HG03378 (cell line): ENCODE measurements at regions not wholly inside any gene's neighbourhood (a gene's known extent, or its start where the extent isn't known, plus 50 kb on each side); places are given as distances from the start of the nearest gene placed in this dataset.

Experiments used
- ATAC-seq: cut with Tn5 transposase; IDR thresholded peaks from one replicate; pipeline ENCODE4 v1.9.1; 2021; ENCODE audit warnings: mild to moderate bottlenecking, moderate library complexity; ENCODE audit not compliant: unreplicated experiment

DNA sequence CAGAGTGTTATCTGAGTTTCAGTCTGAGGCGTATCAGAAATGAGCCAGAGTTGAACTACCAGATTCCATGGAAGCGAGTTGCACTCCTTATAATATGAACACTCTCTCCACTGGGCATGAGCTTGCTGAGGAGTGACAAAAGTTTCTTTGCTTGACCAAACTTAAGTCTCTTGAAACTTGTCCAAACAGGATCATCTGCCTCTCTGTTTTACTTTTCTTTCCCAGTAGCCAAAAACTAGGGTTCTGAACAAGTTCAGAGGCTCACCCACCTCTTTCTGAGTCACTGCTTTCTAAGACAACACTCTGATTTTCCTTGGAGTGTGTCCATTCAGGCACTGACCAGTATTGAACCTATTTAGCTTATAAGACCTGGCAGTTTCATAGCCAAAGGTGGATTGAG is 233.2 kb upstream of the TCF4 start:
- no peak for ATAC-seq

DNA sequence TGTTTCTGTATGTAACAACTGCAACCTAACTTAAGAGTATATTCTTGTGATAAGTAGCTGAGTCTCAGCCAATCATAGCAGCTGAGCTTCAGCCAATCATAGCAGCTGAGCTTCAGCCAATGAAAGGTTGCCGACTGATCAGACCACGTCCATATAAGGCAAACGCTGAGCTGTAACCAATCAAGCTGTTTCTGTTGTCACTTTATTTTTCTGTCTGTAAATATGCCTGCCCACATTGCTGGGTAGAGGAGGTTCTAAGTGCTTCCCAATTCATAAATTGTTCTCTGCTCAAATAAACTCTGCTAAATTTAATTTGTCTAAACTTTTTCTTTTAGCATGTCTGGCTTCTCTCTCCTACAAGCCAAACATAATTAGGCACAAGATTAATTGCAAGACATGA is 231.5 kb upstream of the TCF4 start:
- ATAC-seq: no peak

DNA sequence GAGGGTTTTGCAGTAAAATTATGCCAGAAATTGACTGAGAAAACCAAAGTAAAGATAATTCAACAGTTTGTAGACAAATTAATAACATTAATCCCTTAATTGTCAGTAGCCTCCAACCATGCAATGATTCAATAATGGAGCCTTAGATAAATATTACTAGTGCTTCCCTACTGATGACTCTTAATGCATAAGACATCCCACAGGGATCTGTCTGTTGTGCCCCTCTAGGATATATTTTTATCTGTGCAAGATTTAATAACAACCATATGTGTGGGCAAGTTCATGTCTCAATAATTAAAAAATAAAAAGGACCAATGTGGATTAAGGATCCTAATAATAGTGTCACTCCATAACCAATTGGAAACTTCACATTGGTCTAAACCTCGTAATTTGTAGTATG is 230.3 kb upstream of the TCF4 start:
- no peak for ATAC-seq

DNA sequence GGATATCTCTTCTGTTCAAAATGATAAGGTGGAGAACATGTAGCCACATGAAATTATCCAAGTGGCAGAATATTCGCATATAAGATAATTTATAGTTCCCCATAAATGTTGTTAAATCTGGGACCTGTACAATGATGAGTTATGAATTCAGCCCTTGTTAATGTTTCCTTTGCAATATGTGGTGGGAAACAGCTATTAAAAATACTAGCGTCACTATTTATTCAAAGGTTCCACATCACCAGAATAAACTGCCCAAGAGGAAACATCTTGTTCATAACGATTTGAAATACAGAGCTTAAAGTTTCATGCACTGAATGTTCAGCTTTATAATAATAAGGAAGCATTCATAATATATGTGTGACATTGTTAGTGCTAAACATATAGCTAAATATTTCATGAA is 223.9 kb upstream of the TCF4 start:
- no peak for ATAC-seq

DNA sequence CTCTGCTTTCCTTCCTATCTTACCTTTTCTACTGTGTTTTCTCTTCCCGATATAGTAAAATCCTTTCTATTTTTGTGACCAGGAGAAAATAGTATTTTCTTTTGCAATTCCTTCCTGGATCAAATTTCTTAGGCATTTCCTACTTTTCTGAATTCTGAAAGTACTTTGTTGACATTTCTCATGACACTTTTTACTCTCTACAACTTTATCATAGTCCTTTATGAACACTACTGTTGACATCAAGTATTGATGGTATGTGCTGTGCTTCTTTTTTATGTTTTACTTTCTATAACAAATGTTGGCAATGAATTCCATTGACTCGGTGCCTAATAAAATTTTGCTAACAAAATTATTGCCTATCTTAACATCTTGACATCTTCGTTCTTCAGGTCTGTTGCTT is 217.7 kb upstream of the TCF4 start:
- ATAC-seq: no peak

DNA sequence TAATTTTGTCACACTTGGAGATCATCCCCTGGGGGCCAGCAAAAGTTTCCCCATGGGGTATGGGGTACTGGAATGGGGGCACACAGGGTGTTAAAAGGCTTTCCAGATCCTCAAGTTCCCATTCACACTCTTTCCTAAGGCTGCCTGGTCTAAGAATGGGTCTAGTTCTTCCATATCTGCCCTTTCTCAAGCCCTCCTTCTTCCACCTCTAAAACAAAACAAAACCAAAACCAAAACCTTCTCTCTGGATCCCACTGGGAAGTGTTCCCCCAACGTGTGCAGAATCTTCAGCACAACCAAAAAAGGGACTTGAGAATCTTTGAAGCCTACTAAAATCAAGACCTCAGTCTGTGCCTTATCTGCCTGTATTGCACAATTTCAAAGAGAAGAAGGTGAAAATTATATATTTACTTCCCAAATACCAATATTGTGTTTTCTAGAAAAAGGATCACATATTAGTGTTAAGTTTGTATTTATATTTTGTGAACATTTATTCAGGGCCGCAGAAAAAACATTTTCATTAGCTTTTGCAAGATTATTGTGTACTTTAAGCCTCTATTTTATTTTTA is 207.2 kb upstream of the TCF4 start:
- no peak for ATAC-seq

DNA sequence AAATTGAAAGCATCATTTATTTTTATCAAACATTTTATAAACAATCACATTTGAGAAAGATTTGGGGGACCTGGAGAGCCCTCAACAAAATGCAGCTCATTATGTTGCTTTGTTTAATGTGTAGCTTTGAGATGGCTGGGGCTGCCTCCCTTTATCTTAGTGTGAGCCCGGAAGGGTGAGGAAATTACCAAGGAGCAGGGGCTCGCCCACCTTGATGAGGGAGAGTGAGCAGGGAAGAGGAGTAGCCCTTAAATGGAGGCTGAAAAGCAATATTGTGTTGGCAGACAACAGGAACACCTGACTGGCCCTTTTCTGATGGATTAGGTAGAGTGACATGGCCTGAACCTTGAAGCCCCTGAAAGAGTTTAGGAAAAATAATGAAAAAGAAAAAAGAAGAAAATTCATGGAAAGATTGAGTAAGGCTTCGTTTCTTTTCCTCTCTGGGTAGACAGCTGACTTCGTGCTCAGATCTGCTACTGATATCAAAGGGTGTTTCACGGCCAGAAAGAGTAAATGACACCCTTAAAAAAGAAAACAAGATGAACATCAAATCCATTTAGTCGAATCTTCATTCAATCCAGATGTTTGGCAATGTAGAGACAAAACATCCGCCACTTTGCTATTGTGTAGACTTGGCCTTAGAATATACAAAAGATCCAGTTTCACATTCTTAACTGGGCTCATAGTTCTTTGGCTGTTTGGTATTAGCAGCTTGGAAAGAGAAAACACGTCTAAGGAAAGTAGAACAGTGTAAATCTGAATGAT is 206.5 kb upstream of the TCF4 start:
- ATAC-seq: no peak

DNA sequence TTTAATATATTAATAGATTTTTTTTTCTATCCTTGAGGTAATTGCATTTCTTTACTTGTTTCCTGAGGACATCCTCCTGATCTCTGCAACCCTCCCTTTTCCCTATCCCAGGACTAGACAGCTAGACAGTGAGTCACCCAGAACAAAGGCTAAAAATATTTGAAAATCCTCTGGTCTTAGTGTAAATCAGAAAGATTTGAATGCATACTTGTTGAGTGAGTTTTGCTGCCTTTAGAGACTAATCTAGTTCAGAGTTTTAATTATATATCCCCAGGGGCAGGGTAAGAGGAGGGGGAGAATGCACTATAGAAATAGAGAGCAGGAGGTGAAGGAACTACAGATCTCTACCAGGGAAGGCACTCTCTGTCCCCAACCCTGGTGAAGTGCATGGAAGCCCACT is 202.3 kb upstream of the TCF4 start:
- no peak for ATAC-seq

DNA sequence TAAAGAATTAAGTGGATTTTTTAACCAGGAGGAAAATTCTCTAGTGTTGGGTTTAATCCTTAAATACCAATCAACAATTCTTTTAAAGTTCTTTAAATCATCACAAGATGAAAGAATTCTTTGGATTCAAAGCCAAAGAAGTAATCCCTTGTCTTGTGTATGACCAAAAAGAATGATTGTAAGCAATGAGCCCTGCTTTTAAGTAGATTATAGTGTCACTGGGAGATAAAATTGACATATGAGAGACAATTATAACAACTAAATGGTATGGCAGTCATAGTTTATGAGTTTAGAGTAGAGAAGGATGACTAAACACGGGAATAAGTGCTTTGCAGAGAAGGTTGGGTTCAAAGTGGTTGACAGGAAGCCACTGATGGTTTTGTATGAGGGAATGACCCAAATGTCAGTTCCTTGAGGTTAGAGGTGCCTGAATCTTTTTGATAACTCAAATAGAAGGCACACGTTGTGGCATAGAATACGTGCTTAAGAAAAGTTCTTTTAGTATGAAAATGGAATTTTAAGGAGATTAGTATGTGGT is 199.6 kb upstream of the TCF4 start:
- ATAC-seq: no peak

DNA sequence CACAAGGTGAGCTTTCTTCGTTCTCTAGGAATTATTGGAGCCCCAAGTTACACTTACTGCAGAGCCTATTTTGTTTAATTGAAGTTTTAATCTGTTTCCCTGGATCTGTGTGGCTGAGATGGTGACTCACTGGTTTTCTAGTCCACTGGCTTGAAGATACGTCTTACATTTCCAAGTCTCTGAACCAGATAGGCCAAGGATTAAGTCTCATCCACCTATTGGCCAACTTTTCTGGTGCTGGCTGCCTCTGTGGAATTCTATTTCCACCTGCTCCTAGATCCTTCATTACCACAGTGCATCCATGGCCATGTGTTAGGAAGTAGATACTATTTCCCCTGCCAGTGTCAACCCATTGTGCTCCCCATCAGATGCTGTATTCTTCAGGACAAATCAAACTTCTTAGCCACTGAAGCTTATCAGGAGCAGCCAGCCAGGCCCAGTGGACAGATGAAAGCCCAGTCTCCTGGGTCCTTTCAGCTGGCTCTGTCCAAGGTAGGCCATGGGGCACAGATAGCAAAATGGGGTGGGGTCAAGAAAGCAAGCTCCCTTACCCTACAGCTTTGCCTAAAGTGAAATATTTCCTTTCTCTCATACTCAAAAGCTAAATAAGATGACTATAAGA is 198.8 kb upstream of the TCF4 start:
- ATAC-seq: no peak

DNA sequence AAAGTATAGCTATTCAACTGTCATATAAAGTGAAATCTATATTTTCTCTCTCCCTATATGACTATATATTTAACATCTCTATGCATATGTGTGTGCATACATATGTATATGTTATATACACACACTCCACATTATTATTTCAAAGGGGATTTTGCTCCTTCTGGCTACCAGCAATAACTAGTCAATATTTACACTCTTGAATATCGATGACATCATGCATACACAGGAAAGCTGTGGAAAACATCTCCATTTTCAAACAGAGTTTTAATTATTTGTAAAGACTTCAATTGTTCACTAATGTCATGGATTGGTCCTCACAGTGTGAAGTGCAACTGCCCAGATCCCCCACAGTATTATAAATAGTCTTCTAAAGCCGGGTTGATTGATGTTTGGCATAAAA is 195.9 kb upstream of the TCF4 start:
- no peak for ATAC-seq

DNA sequence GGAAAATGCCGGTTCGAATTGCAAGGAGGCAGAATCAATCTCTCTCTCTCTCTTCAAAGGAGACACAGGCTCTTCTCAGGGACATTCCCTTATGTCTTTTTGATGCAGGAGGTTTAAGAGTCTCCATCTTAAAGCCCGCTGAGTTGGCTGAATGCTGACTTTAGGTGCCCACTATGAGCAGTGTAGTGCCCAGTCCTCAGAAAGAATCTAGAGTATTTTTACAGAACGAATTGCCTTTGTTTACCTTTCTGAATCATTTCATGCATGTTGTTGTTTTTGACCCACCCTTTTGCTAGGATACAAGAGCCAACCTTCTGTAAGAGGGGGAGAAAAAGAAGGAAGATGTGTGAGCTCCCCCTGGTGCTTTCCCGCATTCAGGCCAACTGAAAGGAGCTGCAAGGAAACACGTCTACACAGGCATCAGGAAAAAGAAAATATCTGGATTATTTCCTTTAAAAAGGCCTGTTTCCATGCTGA is 193.5 kb upstream of the TCF4 start:
- no peak for ATAC-seq

DNA sequence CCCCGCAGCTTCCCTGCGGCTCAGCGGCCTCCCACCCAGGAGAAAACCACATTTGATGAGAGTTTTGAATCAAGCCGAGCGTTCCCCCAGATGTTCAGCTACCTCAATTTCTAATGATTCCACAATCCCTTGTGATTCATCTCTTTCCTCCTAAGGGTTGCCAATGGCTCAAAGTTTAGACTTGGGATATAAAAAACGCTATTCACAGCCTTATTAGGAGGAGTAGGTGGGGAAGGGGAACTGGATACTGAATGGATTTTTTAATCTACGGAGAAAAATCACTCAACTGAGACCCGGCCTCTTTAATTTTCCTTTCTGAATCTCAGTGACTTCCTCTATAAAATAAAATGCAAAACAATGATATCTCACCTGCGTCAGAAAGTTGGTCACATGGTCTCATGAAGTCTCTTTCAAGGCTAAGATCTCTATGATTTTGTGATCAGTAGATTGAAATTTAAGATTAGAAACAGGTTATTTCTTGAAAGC is 192.6 kb upstream of the TCF4 start:
- no peak for ATAC-seq

DNA sequence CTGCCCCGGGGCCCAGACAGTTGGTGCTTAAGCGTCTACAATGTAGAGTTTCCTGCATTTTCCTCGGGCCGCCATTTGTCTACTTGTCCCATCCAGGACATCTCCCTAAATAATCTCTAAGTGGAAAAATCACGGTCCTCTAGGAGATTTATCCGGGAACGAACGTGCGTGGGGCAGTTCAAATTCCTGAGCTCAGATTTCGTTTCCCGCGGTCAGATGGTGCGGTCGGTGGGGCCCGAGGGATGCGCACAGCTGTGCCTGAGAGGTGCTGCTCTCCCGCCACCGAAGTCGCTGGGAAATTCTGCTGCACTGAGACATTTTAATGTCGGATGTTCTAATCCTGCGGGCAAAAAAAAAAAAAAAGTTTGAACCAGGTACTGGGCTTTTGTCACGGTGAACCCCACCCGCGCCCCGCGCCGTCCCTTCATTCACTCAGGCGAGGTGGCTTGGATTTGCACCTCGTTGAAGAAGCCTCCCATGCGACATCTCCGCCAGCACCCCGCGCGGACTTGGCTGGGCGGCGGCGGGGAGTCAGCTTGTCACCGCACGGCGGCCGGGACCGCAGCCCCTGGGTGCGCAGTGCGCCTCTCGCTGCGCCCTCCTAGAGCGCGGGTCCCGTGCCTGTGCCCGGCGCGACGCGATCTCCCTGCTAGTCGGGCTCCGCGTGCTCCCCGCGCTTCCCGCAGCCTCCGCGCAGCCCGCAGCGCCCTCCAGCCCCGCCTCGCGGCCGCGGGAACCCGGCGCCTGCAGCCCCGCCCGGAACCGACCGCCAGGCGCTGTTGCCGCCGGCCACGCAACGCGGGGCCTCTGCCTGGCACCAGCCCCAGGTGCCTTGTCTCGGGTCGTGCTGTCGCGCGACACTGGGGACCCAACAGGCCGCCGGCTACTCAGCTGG is 191.9 kb upstream of the TCF4 start:
- no peak for ATAC-seq

DNA sequence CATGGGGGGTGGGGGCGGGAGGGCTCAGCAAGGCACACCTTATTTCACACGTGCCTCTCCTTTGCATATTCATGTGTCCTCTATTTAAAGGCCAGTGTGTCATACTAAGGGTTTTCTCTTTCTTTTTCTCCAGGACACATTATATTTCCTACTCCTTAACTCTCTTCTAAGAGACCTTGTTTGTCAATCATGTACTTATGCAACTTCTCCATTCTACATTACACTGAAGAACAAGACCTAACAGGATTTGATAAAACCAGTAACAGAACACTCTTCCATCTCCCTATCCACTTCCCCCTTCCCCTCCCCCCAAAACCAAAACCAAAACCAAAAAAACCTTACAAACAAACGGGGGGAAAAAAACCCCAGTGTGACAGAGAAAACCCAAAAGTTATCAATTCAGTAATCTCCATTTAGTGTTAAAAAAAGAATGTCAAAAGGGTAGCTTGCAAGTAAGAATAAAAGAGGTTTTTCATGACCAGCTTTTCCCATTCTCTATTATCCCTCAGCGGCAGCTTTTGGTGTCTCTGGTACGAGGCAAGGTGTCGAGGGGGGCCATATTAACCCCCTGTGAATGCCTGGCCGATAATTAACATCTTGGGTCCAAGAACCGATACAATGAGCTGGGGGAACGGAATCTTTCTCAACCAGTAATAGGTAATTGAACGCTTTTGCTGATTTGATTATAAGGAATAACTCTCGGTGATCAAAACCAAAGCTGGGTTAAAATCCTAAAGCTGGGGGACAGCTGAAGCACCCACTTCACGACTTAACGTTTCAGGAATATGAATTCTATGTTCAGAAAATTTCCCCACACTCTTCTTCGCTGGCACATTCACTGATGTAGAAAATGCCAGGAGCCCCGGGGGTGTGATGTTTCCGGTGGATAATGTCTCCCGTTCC is 191.0 kb upstream of the TCF4 start:
- ATAC-seq: no peak

DNA sequence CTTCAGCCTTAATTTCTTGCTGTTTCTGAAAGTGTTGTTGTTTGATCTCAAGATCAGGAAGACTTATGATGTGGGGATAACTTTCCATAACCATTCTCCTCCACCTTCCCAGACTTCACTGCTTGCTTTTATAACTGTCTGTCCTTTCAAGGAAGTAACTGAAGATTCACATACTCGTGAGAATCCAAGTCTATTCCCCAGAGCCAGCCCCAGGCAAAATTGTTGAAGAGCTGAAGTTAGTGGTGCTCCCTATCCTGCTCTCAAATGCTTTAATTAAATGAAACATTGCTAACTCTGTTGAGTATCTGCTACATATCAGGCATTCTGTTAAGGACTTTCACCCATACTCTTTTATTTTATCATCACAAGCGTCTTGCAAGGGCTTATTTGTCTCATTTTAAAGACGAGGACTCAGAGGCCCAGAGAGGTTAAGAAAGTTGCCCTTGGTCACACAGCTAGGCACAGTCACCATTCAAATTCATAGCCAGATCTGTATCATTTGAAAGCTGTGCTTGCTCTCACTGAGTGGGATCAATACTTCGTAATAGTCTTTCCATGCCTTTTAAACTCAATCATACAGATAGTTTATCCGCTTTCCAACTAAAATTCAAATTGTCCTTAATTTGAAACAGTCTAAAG is 189.8 kb upstream of the TCF4 start:
- no peak for ATAC-seq

DNA sequence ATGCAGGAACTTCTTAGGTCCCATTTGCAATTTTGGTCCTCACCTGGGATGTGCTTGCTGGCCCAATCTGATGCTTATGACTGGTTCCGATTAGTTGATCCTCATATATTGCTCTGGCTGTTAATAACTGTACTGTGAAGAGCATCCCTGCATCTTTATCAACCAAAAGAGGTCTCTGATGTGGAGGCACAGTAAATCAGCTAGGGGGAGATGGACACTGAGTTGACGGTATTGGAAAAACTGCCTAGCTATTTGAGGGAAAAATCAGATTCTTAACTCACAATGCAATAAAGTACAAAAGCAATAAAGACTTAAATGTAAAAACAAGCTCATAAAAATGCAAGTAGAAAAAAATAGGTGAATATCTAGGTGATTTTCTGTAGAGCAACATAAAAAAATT is 188.0 kb upstream of the TCF4 start:
- no peak for ATAC-seq

DNA sequence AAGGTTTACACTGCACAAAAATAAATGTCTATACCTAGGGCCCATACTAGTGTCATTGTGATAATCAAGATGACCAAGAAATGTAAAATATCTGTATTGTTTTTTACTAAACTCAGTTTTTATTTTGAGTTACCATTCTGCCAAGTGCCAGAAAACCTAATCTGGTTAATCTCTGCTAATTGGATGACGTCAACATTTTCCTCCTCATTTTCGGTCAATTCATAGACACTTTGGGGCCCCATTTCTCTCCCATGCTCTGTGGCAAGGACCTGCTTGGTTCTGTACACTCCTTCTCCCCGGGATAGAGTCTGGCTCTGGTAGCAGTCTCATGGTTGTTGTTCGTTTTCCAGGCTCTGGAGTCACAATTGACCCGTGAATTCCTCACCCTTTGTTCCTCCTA is 186.5 kb upstream of the TCF4 start:
- no peak for ATAC-seq

DNA sequence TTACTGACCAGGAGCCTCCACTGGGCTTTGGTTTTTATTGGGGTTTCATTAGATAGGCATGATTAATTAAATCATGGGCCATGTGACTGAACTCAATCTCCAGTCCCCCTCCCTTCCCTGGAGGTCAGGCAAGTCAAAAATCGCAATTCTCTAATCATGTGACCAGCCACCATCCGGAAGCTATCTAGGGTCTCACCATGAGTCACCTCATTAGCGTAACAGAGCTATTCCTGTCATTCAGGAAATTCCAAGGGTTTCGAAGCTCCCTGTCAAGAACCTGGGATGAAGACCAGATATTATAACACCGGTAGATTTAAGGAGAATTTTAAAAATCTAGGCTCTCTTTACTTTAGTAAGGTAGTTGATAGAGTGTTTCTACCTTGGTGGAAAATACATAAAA is 180.3 kb upstream of the TCF4 start:
- no peak for ATAC-seq

DNA sequence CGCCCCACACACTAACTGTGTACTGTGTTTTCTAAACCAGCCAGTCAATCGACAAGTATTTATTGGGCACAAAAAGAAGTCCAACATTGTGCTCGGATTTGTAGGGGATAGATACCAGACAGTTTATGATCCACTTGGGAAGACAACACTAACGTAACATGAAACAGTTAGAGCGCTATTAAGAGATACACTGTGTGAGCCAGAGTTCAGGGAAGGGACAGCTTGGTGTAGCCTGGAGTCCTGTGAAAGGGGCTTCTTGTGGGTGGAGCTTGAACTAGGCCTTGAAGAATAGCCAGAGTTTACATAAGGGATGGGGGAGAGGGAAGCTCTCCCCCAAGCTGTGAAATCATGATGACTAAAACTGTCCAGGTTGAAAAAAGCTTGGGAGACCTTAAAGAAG is 176.4 kb upstream of the TCF4 start:
- ATAC-seq: no peak
